Osteoblast (primary cell): ENCODE measurements at regions not wholly inside any gene's neighbourhood (a gene's known extent, or its start where the extent isn't known, plus 50 kb on each side); places are given as distances from the start of the nearest gene placed in this dataset.
"Not testable (repeated sequence)": the region's sequence is repeated elsewhere in the genome, so short reads cannot be mapped to it uniquely, and the experiment has no call there.

Experiments
- DNase-seq: peaks from one replicate; pipeline ENCODE4 v3.0.0; 2011; ENCODE audit warnings: low spot score, mixed read lengths; ENCODE audit not compliant: insufficient read length; ENCODE audit errors: missing footprints
- H2AFZ ChIP-seq: 2 replicates; pipeline ENCODE4 v1.6.0; 2011; ENCODE audit warnings: mild to moderate bottlenecking, low read length
- H3K27ac ChIP-seq: 2 replicates; pipeline ENCODE4 v1.5.1; 2011; ENCODE audit warnings: mild to moderate bottlenecking, low read depth, low read length, moderate library complexity
- H3K27me3 ChIP-seq: 2 replicates; pipeline ENCODE4 v1.6.0; 2012; ENCODE audit warnings: mild to moderate bottlenecking, control low read depth, inconsistent platforms, low read length, moderate library complexity; ENCODE audit not compliant: insufficient read depth
- H3K36me3 ChIP-seq: 2 replicates; pipeline ENCODE4 v1.5.1; 2011; ENCODE audit warnings: mild to moderate bottlenecking, low read length, control low read depth, moderate library complexity; ENCODE audit not compliant: insufficient read depth
- H3K4me1 ChIP-seq: 2 replicates; pipeline ENCODE4 v1.5.1; 2011; ENCODE audit warnings: mild to moderate bottlenecking, low read length, control low read depth, moderate library complexity; ENCODE audit not compliant: insufficient read depth
- H3K4me2 ChIP-seq: 2 replicates; pipeline ENCODE4 v1.6.0; 2011; ENCODE audit warnings: mild to moderate bottlenecking, low read length; ENCODE audit not compliant: insufficient read depth
- H3K4me3 ChIP-seq: fragments of 200-600 bp; sonication (generic); 3 replicates; pipeline ENCODE4 v1.5.1; 2012; ENCODE audit warnings: mild to moderate bottlenecking, low read length, inconsistent platforms; ENCODE audit not compliant: insufficient read depth
- H3K79me2 ChIP-seq: 2 replicates; pipeline ENCODE4 v1.6.0; 2012; ENCODE audit warnings: mild to moderate bottlenecking, low read length, control low read depth, inconsistent platforms; ENCODE audit not compliant: insufficient read depth
- H3K9me3 ChIP-seq: 2 replicates; pipeline ENCODE4 v1.5.1; 2011; ENCODE audit warnings: low read depth, low read length, control low read depth
- H4K20me1 ChIP-seq: 2 replicates; pipeline ENCODE4 v1.6.0; 2012; ENCODE audit warnings: mild to moderate bottlenecking, low read length, control low read depth; ENCODE audit not compliant: insufficient read depth
- TF ChIP-seq, protein P1 (sequence below): IDR thresholded peaks from 2 replicates; pipeline ENCODE4 v1.5.1; 2011; ENCODE audit warnings: mild to moderate bottlenecking, low read depth, low read length, moderate library complexity; ENCODE audit errors: extremely low read depth

GRCh38 chr2:91742973-91743490 is 3051.6 kb downstream of the RPIA start:
- H3K36me3 ChIP-seq, H3K4me1 ChIP-seq, DNase-seq, H3K4me3 ChIP-seq, H4K20me1 ChIP-seq, H2AFZ ChIP-seq, H3K27ac ChIP-seq, H3K9me3 ChIP-seq, H3K79me2 ChIP-seq, H3K27me3 ChIP-seq, H3K4me2 ChIP-seq: not testable (repeated sequence)

DNA sequence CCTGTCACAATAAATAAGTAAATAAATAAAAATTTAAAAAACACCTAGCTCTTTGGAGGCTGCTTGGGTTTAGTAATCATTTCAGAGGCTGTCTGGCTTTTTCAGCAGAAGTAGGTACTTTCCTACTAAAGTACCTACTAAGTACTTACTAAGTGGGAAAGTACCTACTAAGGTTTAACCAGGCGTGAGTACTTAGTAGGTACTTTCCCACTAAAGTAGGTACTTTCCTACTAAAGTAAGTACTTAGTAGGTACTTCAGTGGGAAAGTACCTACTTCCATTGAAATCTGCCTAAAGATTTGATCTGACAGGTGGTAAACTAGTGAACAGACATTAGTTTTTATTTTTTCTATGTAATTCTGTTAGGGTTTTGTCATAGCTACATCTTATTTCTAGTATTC is 3052.4 kb downstream of the RPIA start:
- not testable (repeated sequence) for H3K4me2 ChIP-seq, H3K27me3 ChIP-seq, H4K20me1 ChIP-seq, H3K36me3 ChIP-seq, H3K79me2 ChIP-seq, H3K4me1 ChIP-seq, H3K27ac ChIP-seq, H2AFZ ChIP-seq, H3K4me3 ChIP-seq, DNase-seq, H3K9me3 ChIP-seq

GRCh38 chr2:91744700-91745141 is 3053.2 kb downstream of the RPIA start:
- H4K20me1 ChIP-seq, H3K4me2 ChIP-seq, H3K4me3 ChIP-seq, H3K9me3 ChIP-seq, H3K27me3 ChIP-seq, H3K4me1 ChIP-seq, DNase-seq, H3K27ac ChIP-seq, H2AFZ ChIP-seq, H3K79me2 ChIP-seq, H3K36me3 ChIP-seq: not testable (repeated sequence)

DNA sequence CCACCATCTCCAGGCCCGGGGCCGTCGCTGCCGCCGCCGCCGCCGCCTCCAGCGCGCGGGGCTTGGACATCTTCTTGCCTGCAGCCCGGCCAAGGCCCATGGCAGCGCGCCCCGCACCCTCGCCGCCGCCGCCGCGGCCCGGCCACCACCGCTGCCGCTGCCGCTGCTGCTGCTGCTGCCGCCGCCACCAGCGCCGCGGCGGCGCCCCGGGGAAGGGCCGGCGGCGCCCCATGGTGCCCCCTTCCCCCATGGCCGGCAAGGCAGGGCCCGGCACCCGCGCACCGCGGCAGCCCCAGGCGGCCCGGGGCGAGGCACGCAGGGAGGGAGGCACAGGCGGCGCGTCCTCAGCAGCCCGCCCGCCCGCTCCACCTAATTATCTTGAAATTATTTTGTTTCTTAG is 3057.4 kb downstream of the RPIA start:
- Histone ChIP-seq H2AFZ (no peak overlapping the region), H3K4me1 (no peaks in the 10 kb centered on the region), H4K20me1 (no peaks in the 10 kb centered on the region), H3K27me3 (peaks cover 6% of the 10 kb centered on the region), H3K36me3 (no peaks in the 10 kb centered on the region), H3K9me3 (no peaks in the 10 kb centered on the region), H3K4me3 (no peak overlapping the region), H3K27ac (no peak overlapping the region), H3K79me2 (no peaks in the 10 kb centered on the region), H3K4me2 (no peak overlapping the region)
- DNase-seq, result peak; percentile 49
- TF ChIP-seq, protein P1, sequence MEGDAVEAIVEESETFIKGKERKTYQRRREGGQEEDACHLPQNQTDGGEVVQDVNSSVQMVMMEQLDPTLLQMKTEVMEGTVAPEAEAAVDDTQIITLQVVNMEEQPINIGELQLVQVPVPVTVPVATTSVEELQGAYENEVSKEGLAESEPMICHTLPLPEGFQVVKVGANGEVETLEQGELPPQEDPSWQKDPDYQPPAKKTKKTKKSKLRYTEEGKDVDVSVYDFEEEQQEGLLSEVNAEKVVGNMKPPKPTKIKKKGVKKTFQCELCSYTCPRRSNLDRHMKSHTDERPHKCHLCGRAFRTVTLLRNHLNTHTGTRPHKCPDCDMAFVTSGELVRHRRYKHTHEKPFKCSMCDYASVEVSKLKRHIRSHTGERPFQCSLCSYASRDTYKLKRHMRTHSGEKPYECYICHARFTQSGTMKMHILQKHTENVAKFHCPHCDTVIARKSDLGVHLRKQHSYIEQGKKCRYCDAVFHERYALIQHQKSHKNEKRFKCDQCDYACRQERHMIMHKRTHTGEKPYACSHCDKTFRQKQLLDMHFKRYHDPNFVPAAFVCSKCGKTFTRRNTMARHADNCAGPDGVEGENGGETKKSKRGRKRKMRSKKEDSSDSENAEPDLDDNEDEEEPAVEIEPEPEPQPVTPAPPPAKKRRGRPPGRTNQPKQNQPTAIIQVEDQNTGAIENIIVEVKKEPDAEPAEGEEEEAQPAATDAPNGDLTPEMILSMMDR, result no peak

- not testable (repeated sequence) for H3K27me3 ChIP-seq, H3K79me2 ChIP-seq, H3K36me3 ChIP-seq, H3K4me3 ChIP-seq, DNase-seq, H3K27ac ChIP-seq, H4K20me1 ChIP-seq, H3K9me3 ChIP-seq, H3K4me2 ChIP-seq, H2AFZ ChIP-seq, H3K4me1 ChIP-seq
Measured at GRCh38 chr2:91749665-91750064, 3058.2 kb downstream of the RPIA start.

GRCh38 chr2:91759361-91759941 is 3068.0 kb downstream of the RPIA start:
- not testable (repeated sequence) for H3K27ac ChIP-seq, H3K36me3 ChIP-seq, H3K79me2 ChIP-seq, DNase-seq, H2AFZ ChIP-seq, H3K4me1 ChIP-seq, H4K20me1 ChIP-seq, H3K4me2 ChIP-seq, H3K4me3 ChIP-seq, H3K9me3 ChIP-seq, H3K27me3 ChIP-seq
- TF ChIP-seq, protein P1, result peak; percentile 26

DNA sequence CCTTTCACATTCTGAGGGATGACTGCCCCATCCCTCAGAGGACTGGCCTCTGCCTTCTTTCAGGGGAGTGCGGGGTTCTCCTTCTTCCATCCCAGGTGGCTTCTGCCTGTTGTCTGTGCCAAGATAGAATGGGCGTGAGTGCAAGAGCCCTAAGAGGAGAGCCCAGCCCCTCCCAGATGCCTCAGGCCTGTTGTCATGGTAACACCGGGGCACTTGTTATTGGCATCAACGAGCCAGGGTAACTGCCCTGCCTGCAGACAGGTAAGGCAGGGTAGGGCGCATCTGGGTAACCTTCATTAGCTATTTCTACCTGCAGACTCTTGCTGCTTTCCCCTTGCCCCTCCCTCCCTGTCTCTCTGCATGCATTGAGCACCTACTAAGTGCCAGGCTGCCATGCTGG is 3069.2 kb downstream of the RPIA start:
- H2AFZ ChIP-seq, H3K4me1 ChIP-seq, H3K36me3 ChIP-seq, H3K79me2 ChIP-seq, H3K27ac ChIP-seq, H3K4me3 ChIP-seq, H3K4me2 ChIP-seq, DNase-seq, H3K27me3 ChIP-seq, H3K9me3 ChIP-seq, H4K20me1 ChIP-seq: not testable (repeated sequence)

- H3K9me3 ChIP-seq, H3K27me3 ChIP-seq, H4K20me1 ChIP-seq, H3K27ac ChIP-seq, H3K4me2 ChIP-seq, DNase-seq, H3K79me2 ChIP-seq, H3K36me3 ChIP-seq, H3K4me3 ChIP-seq, H3K4me1 ChIP-seq, H2AFZ ChIP-seq: not testable (repeated sequence)
Measured at GRCh38 chr2:91762312-91762711, 3070.8 kb downstream of the RPIA start.
